ENCODE measurements at regions not wholly inside any gene's neighbourhood (a gene's known extent, or its start where the extent isn't known, plus 50 kb on each side); places are given as distances from the start of the nearest gene placed in this dataset.
"Not testable (repeated sequence)": the region's sequence is repeated elsewhere in the genome, so short reads cannot be mapped to it uniquely, and the experiment has no call there.

- H3K36me3 ChIP-seq, result no peaks in the 10 kb centered on the region
- DNase-seq (ENCODE audit: low spot score in 2 of 2), result peak in 1 of 2 donors; percentile 57
- WGBS, result 89% methylated on average over 8 of the region's 11 CpGs
- TF ChIP-seq POLR2AphosphoS5 (IDR thresholded peaks at IDR 0.05) (no peak), POLR2A (IDR thresholded peaks at IDR 0.05) (no peak)
- H3K27ac ChIP-seq, result no peak overlapping the region
- H3K27me3 ChIP-seq, result no peaks in the 10 kb centered on the region
- H3K4me3 ChIP-seq, result no peak overlapping the region
- no peaks in the 10 kb centered on the region for H3K4me1 ChIP-seq
- no peaks in the 10 kb centered on the region for H3K9me3 ChIP-seq
Measured at GRCh38 chr18:14965553-14965952, 217.6 kb downstream of the ANKRD30B start.

- WGBS, result 82% methylated on average over 3 of the region's 3 CpGs
- not testable (repeated sequence) for H3K36me3 ChIP-seq, H3K4me3 ChIP-seq, H3K9me3 ChIP-seq, H3K27me3 ChIP-seq, H3K27ac ChIP-seq, H3K4me1 ChIP-seq
- peak in 1 of 2 donors; percentile 62 for DNase-seq (ENCODE audit: low spot score in 2 of 2)
Measured at GRCh38 chr18:14967246-14967645, 219.3 kb downstream of the ANKRD30B start.

GRCh38 chr18:14969500-14969899 is 221.5 kb downstream of the ANKRD30B start:
- Histone ChIP-seq H3K27me3 (no peaks in the 10 kb centered on the region), H3K4me3 (no peak overlapping the region), H3K36me3 (no peaks in the 10 kb centered on the region), H3K4me1 (no peaks in the 10 kb centered on the region), H3K9me3 (no peaks in the 10 kb centered on the region), H3K27ac (no peak overlapping the region)
- no peak for TF ChIP-seq EP300 (IDR thresholded peaks at IDR 0.05)
- TF ChIP-seq CTCF (IDR thresholded peaks at IDR 0.05), result no peak
- TF ChIP-seq POLR2AphosphoS5 (IDR thresholded peaks at IDR 0.05), result no peak
- TF ChIP-seq POLR2A (IDR thresholded peaks at IDR 0.05), result no peak
- DNase-seq (ENCODE audit: low spot score in 2 of 2), result peak in 1 of 2 donors; percentile 21
- WGBS, result 69% methylated on average over 7 of the region's 9 CpGs

- H3K9me3 ChIP-seq, result no peaks in the 10 kb centered on the region
- TF ChIP-seq POLR2AphosphoS5 (IDR thresholded peaks at IDR 0.05) (no peak), CTCF (IDR thresholded peaks at IDR 0.05) (no peak)
- H3K4me3 ChIP-seq, result no peak overlapping the region
- H3K4me1 ChIP-seq, result no peaks in the 10 kb centered on the region
- peak in 1 of 2 donors; percentile 52 for DNase-seq (ENCODE audit: low spot score in 2 of 2)
- 71% methylated on average over 1 of the region's 5 CpGs for WGBS
- H3K27me3 ChIP-seq, result no peaks in the 10 kb centered on the region
- H3K27ac ChIP-seq, result no peak overlapping the region
- H3K36me3 ChIP-seq, result no peaks in the 10 kb centered on the region
Measured at GRCh38 chr18:14970027-14970426, 222.1 kb downstream of the ANKRD30B start.

GRCh38 chr18:14971461-14972185 is 223.7 kb downstream of the ANKRD30B start:
- Histone ChIP-seq H3K27me3 (no peaks in the 10 kb centered on the region), H3K36me3 (no peaks in the 10 kb centered on the region), H3K4me1 (no peaks in the 10 kb centered on the region), H3K27ac (no peak overlapping the region), H3K4me3 (no peak overlapping the region), H3K9me3 (no peaks in the 10 kb centered on the region)
- DNase-seq (ENCODE audit: low spot score in 2 of 2), result peak in 1 of 2 donors; percentile 16
- TF ChIP-seq CTCF (IDR thresholded peaks at IDR 0.05) (no peak), EP300 (IDR thresholded peaks at IDR 0.05) (no peak)
- 67% methylated on average over 5 of the region's 5 CpGs for WGBS

- not testable (repeated sequence) for H3K36me3 ChIP-seq; H3K27me3 ChIP-seq; H3K27ac ChIP-seq; H3K4me1 ChIP-seq; H3K9me3 ChIP-seq; DNase-seq (ENCODE audit: low spot score in 2 of 2); H3K4me3 ChIP-seq
- WGBS, result 83% methylated on average over 4 of the region's 4 CpGs
Measured at GRCh38 chr18:14973421-14973820, 225.4 kb downstream of the ANKRD30B start.

GRCh38 chr18:14974088-14974487 is 226.1 kb downstream of the ANKRD30B start:
- H3K36me3 ChIP-seq, result no peaks in the 10 kb centered on the region
- H3K9me3 ChIP-seq, result no peaks in the 10 kb centered on the region
- no peaks in the 10 kb centered on the region for H3K4me1 ChIP-seq
- H3K27me3 ChIP-seq, result no peaks in the 10 kb centered on the region
- no peak overlapping the region for H3K27ac ChIP-seq
- DNase-seq (ENCODE audit: low spot score in 2 of 2), result peak in 1 of 2 donors; percentile 70
- no peak overlapping the region for H3K4me3 ChIP-seq
- no peak for TF ChIP-seq CTCF (IDR thresholded peaks at IDR 0.05)
- no peak for TF ChIP-seq POLR2AphosphoS5 (IDR thresholded peaks at IDR 0.05)
- TF ChIP-seq POLR2A (IDR thresholded peaks at IDR 0.05), result no peak
- no peak for TF ChIP-seq EP300 (IDR thresholded peaks at IDR 0.05)
- WGBS, result 67% methylated on average over 6 of the region's 6 CpGs
